NCI-H2107 (cell line): ENCODE measurements at regions not wholly inside any gene's neighbourhood (a gene's known extent, or its start where the extent isn't known, plus 50 kb on each side); places are given as distances from the start of the nearest gene placed in this dataset.
"Not testable (repeated sequence)": the region's sequence is repeated elsewhere in the genome, so short reads cannot be mapped to it uniquely, and the experiment has no call there.

Experiments used
- DNase-seq: peaks from one replicate; lab custom pipeline; 2025; lab: John Stamatoyannopoulos, UW

DNA sequence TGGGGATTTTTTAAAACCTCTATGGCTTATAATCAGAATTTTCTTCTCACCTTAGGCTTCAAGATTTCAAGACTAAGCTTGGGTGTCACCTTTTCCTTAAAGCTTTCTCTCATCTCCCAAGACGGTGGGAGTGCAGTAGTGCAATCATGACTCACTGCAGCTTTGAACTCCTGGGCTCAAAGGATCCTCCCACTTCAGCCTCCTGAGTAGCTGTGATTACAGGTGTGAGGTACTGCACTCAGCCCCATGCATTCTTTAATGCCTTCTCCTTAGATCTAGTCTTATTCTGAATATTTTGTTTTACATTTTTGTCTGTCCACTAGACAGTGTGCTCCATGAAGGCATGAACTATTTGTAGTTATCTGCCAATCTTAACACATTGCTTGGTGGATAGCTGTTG, 55.7 kb upstream of the FAT3 start:
- no peak for DNase-seq

DNA sequence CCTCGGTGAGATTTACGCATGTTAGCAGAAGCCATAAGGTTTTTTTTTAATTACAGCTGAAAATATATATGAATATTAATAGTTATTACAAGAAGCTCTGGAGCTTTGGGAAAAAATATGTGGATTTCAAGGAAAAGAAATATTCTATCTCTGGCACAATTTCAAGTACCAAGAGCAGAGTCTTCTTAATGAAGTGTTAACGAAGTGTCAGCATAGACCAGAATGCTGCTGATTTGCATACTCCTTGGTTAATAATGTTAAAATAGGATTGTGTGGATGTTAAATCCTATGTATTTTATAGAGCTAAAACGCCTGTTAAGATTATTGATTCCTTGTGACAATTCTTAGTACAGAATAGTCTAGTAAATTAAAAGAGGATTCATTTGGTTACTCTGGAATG, 57.0 kb upstream of the FAT3 start:
- DNase-seq: no peak

DNA sequence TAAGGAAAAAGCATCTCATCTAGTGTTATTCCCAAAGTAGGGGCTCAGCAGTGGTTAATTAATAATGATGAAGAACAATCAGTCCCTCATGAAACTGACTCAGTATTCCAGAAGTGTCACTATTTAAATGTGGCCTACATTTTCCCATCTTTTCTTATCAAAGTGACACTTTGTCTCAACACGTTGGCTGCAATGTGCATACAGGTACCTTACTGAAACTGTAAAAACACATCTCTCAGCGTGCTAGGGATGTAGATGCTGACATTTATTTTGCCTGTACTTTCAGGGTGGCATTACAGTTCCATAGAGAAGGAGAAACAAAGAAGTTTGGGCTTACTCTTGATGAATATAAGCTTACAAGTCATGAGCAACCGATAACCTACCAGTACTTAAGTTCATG, 58.3 kb upstream of the FAT3 start:
- no peak for DNase-seq

DNA sequence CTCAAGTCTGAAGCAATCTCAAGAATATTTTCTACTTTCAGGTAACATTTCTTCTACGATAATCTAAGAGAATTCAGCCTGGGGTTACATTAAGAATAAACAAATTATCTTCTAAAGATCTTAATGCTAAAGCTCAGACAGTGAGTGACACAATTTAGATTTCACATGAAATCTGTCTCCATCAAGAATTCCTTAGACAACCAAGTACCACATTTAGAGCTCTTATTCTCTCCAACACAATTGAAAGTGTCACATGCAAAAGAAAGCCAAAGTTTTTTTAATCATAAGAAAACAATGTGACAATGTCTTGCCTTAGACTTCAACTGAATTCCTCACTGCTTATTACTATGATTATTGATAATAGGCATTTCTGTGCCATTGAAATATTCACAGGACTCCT, 60.7 kb upstream of the FAT3 start:
- no peak for DNase-seq

DNA sequence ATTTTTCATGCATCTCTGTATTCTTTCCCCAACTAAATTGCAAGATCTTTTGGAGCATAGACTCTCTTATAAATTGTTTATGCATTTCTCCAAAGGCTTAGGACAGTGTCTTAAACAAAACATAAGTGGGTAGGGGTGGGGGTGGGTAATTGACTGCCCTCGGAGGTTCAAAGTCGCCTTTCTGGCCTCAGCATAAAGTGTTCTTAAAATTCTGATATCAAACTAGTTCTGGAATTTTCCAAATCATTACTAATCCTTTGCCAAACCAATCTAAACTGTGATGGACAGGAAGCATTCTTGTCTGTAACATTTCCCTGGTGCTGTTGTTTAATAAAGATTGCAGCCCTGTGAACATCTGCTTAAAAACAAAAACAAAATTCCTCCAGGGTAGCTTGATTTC, 61.8 kb upstream of the FAT3 start:
- DNase-seq: no peak

DNA sequence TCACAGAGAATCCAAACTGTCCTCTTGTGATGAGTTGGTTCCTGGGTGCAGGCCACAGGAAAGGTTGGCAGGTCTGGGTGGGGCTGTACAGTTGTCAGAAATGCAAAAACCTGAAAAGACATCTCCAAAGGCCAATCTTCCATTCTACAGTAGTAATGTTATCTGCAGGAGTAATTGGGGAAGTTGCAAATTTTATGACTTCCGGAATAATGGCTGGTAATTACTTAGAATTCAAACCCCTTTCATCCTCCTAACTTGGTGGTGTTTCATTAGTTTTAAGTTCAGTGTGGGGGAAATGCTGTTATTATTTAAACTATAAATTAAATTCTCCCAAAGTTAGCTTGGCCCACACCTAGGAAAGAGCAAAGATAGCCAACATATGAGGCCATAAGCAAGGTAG, 64.7 kb upstream of the FAT3 start:
- DNase-seq: no peak

DNA sequence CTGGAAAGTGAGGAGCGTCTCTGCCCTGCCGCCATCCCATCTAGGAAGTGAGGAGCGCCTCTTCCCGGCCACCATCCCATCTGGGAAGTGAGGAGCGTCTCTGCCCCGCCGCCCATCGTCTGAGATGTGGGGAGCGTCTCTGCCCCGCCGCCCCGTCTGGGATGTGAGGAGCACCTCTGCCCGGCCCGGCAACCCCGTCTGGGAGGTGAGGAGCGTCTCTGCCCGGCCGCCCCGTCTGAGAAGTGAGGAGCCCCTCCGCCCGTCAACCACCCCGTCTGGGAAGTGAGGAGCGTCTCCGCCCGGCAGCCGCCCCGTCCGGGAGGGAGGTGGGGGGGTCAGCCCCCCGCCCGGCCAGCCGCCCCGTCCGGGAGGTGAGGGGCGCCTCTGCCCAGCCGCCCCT, 67.2 kb upstream of the FAT3 start:
- DNase-seq: not testable (repeated sequence)

DNA sequence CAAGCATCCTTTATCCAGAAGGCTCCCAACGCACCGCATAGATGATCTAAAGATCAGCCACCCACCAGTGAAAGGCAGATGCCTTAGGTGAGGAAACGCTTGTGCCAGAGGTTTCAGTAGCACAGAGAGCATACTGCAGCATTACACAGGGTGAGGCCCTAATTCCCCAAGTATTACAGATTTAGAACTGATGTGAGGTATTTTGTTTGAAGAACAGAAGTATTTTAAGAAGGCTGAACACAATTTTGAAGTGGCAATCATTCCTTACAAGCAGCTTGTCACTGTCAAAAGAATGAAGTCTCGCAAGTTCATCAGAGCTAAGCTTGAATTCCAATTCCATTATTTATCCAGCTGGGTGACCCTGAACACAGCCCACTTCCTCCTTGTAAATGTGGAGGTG, 70.0 kb upstream of the FAT3 start:
- DNase-seq: no peak

DNA sequence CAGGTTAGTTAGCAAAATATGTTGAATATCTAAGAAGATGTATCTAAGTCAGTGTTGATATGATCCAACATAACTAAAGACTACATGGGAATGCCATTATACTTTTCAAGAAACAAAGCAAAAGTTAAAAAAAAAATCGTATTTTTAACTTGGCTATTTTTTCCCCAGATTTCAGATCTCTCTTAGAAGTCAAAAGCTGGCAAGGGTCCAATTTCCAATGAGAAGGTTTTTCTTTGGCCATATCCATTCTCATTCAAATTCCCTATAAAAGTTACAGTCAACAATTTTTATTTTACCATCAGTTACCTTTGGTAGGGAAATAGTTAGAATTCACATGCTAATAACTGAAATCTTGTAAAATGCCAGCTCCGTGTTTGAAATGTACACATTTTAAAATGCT, 70.5 kb upstream of the FAT3 start:
- DNase-seq: no peak

DNA sequence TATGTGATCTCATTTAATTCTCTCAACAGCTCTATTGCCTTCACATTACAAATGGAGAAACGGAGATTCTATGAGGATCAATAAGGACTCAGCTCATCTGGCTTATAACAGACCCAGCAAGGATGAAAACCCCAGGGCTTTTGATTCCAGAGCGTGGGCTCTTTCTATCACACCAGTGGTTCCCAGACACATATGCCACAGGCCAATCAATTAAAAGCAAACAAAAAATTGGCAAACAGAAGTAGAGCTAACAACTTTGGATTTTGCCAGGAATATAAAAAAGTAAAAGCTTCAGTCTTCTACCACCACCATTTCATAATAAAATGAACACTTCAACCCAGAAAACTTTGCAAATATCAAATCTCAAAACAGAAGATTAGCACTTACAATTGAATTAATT, 71.1 kb upstream of the FAT3 start:
- DNase-seq: no peak

DNA sequence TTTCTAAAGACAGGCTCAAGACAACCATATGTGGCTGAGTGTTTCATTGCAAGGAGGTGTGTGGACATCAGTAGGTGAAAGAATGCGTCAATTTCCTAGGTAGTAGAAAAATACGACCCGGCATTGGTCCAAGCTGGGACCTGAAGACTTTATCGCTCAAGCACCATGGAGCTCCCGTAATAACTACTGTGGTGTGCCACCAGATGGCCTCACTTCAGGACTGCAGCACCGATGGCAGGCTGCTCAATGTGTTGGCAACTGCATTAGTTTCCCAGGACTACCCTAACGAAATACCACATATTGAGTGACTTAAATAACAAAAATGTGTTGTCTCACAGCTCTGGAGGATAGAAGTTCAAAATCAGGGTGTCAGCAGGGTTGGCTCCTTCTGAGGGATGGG, 72.4 kb upstream of the FAT3 start:
- DNase-seq: no peak

DNA sequence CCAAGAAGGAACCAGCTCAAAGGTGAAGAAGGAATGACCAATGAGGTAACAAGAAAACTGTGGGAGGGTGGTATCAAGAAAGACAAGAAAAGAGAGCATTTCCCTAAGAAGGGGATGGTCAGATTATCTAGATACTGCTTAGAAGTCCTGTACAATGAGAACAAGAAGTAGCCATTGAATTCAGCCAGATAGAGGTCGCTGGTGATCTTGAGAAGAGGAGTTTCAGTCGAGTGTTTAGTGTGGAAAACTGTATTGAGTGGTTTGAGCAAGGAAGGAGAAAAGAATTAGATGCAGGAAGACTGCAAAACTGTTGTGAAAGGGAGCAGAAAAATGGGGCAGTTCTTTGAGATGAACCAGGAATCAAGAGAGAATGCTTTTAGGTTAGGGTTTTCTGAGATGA, 74.6 kb upstream of the FAT3 start:
- DNase-seq: no peak

DNA sequence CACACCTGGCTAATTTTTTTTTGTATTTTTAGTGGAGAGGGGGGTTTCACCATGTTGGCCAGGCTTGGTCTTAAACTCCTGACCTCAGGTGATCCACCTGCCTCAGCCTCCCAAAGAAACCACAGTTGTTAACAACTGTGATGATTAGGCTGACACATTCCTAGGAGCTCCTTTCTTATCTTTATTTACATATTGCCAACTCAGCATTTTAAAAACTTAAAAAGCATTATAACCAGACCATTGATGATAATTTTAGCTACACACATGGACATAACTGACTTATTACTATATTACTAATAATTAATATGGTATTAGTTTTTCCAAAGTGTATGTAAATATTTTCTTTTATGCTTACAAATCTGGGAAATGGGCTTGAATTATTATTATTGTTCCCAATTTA, 82.9 kb upstream of the FAT3 start:
- DNase-seq: no peak

DNA sequence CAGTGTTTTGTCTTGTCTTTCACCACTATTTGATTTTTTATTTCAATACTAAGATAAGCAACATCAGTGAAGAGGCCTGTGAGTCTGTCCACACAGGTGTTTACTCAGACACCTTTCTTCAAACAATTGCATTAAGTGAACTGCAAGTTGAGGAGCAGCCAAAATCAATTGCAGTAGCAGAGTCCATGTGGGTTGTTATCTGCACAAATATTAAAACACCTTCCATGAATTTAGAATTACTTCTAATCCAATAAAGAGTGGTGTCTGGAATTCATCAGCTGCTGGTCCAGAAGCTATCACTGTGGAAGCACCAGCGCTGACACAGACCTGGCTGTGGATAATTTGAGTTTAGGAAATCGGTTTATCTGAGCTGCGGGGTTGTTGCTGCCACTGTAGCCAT, 83.5 kb upstream of the FAT3 start:
- DNase-seq: no peak

DNA sequence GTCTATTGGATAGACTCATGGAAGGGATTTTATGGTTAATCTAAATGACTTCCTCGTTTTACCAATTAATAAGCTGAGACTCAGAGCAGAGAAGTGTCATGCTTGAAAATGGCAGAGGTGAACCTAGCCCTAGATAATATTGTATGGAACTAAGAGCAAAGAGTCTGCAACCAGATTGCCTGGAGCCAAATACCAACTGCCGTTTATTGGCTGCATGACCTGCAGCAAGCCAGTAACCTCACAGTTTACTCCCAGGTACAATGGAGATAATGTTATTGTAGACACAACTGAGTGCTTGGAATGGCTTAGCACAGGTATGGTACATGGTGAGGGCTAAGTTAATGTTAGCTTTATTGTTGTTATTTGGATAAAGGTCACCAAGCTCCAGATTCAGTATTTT, 84.6 kb upstream of the FAT3 start:
- no peak for DNase-seq

DNA sequence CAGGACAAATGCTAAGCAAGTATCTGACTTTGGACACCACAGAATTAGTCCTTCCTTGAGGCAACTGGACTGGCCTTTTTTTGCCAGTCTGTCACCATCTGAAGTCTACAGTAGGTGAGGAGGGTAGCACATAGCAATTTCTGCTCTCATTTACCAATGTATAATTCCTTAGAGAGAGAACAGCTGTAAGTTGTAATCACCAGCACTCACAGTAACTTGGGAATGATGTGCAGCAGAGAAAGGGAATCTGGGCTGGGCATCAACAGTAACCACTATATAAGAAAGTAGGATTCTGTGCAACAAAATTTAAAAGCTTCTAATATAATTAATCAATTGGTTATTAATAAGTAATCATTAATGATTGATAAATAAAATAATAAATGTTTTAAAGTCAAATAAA, 86.3 kb upstream of the FAT3 start:
- DNase-seq: no peak

DNA sequence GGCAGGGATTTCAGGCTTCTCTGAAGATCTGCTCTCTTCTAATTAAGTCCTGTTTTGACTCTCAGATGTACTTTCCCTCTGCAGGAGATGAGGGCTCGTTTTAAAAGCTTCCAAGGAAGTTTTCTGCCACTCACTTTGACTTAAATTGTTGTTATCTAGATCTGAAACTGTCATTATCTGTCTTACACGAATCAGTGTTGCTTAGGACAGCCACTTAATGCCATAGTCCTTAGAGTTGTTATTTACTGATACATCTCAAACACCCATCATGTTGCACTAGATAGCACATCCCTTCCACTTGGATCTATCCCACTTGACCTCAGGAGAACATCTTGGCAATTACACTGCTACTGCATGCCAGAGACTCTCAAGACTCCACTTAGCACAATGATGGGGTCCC, 86.9 kb upstream of the FAT3 start:
- DNase-seq: no peak

DNA sequence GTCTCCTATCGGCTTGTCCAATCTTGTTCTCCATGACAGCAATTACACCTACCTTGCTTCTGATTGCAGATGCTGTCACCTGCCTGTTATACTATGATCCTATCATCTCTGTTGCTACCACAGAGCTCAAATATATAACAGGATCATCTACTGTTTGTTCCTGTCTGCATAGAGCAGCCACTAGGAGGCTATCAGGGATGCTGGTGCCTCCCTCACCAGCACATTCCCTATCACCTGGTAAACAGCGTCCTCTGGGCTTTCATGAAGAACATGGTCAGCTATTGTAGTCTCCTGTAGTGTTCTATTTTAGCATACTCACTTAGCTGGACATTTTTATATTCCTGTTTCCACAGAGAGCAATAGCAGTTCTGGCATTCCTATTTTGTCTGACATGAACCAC, 87.8 kb upstream of the FAT3 start:
- no peak for DNase-seq

DNA sequence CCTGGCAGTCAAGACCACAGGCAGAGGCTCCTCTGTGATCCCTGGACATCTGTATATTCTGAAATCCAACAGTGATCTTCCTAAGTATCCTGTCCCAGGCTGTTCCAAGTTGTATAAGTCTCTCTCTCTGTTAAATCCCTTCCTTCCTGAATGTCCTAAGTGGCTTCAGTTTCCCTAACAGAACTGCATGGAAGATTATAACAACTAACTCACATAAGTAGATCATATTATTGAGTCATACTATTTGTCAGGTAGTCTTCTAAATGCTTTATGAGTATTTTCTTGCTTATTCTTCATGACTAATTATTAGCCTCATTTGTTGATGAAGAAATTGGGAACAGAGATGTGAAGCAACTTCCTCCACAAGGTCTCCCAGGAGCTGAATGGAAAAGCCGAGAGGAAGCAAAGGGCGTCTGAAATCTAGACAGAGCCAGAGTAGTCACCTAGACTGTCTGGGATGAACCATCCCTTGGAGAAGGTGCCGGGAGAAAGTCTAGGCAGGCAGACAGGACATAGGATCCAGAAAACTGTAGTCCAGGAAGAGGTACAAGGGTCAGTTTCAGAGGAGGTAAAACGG, 93.2 kb upstream of the FAT3 start:
- no peak for DNase-seq

DNA sequence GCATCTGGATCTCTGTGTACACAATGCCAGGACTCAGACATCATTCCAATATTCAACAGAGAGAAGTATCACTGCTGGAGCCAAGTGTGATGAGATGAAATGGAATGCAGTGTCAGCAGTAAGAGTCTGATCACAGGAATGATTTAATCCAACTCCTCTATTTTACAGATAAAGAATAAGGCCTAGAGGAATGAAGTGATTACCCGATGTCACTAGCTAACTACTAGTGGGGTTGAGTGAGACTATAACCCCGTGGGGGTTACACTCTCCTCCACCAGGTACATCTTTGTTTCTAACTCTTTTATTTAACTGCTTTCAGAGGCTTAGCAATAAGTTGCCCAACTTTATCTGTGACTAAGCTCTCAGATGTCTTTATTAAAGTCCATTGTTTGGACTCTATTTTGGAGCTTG, 94.2 kb upstream of the FAT3 start:
- no peak for DNase-seq

DNA sequence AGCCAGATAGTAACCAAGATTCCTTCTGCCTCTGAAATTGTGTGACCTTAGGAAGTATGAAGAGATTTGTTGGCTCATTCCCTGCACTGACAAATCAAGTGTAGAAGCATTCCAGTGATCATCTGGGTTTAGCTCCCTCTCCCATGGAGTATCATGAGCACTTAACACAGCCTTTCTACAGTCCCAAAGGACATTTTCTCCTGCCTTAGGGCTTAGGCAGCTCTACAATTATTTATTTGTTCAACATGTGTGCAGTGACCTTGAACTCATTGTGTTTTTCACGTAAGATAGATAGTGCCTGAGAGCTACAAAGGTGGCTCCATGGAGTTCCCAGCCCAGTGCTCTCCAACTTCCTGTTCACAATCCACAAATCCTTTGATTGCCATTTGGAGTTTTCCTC, 94.8 kb upstream of the FAT3 start:
- no peak for DNase-seq

DNA sequence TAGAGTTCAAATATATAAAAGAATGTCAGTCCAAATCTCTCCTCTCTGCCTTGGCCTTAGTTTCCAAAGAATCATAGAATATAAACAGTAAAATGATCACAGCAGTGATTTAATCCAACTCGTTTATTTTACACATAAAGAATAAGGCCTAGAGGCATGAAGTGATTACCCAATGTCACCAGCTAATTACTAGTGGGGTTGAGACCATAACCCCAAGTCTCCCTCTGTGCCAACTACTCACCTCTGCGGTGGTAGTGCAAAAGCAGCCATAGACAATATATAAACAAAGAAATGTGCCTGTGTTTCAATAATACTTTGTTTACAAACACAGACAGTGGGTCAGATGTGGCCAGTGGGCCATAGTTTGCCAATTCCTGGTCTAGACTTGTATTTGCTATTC, 96.6 kb upstream of the FAT3 start:
- DNase-seq: no peak

DNA sequence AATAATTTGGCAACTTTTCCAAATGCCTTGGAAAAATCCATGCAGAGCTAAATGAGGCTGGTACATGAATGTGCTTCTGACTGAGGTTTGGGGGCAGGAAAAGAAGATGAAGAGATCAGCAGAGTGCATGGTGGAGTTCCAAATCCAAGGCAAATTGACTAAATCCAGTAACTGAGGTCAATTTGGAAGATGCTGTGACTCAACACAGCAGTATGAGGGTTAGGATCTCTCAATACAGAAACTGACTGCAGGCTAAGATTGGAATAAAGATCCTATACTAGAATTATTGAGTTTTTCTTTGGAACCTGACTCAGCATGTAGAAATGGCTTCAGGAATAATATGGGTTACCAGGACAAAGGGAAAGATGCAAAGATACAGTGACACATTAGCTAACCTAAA, 99.3 kb upstream of the FAT3 start:
- DNase-seq: no peak

DNA sequence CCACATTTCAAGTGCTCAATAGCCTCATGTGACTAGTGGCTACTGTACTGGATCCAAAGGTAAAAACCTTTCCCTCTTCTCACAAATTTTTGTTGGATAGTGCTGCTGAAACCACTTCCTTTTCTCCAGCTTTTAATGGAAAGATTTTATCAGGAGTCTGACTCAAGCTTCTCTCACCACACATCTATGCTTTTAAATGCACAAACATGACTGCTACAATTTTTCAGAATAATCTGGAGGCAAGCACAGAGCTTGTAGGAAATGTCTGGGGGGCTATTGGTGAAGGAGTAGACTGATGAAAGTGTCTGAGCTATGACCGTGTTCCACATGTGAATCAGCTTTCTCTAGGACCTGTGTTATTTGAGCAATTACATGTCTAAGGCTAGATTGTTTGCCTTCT, 101.1 kb upstream of the FAT3 start:
- DNase-seq: no peak

DNA sequence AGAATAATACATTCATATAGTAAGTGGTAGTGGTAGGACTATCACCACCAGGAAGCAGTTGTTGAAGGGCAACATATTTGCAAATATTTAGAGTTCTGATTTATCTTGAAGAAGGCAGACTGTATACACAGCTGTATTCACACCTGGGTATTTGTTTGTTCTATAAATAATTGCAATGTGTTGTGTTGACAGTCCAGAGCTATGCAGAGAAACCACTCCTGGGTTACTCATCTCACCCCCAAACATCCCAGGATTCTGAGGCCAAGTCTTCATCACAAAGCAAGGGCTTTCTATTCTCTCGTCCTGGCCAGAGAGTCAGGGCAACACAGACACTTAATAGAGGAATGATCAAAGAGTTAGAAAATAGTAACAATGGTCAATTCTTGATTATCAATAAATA, 102.1 kb upstream of the FAT3 start:
- no peak for DNase-seq
